HG03045 (cell line): ENCODE measurements at regions not wholly inside any gene's neighbourhood (a gene's known extent, or its start where the extent isn't known, plus 50 kb on each side); places are given as distances from the start of the nearest gene placed in this dataset.
A peak's percentile ranks its signal among the peaks of the same experiment; 100 is the strongest.

ENCODE experiments used
- ATAC-seq: cut with Tn5 transposase; IDR thresholded peaks from one replicate; pipeline ENCODE4 v1.9.1; 2021; ENCODE audit warnings: mild to moderate bottlenecking, moderate library complexity; ENCODE audit not compliant: unreplicated experiment

DNA sequence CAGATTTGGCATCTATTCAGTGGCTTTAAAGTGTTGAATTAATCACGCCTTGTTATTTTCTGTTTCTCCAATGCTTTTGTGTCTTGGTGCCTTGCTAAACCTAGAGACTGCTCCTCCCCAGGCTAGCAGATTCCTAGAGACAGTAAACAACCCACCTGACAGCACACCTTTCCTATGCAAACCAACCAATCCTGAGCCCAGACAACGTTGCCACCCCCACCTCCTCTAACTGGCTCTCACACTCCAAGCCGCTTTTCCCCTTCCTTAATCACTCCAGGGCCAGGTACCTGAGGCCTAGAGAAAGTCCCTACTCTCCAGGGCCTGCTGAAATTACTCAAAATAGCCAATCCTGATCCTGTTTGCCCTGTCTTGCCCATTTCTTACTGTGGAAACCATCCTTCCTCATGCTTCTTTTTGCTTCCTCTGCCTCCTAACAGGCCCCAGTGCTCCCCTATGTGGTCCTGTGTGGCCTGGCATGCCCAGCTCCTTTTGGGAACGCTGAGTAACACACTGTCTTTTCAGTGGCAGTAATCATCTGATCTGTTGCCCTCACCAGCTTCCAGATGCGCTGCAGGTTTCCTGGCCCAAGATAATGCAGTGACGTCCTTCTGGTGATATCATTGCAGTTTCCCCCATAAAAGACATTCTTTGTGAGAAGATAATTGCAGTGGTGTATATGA, 53.4 kb downstream of the GAS1 start:
- ATAC-seq = no peak

DNA sequence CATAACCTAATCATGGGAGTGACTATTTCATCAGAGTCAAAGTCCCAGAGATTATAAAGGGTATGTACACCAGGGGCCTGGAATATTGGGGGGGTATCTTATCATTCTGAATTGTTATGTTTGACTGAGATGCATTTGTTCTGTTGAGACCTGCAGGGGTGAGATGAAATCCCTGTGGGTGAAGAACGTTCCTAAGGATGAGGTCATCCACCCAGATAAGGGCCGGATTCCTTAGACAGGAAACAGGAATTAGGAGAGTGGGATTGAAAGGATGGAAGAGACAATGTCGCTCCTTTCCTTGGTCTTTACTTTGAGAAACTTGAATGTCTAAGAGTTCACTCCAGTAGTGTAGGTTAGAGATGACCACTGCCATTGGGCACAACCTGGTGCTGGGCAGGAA, 54.7 kb downstream of the GAS1 start:
- no peak for ATAC-seq

DNA sequence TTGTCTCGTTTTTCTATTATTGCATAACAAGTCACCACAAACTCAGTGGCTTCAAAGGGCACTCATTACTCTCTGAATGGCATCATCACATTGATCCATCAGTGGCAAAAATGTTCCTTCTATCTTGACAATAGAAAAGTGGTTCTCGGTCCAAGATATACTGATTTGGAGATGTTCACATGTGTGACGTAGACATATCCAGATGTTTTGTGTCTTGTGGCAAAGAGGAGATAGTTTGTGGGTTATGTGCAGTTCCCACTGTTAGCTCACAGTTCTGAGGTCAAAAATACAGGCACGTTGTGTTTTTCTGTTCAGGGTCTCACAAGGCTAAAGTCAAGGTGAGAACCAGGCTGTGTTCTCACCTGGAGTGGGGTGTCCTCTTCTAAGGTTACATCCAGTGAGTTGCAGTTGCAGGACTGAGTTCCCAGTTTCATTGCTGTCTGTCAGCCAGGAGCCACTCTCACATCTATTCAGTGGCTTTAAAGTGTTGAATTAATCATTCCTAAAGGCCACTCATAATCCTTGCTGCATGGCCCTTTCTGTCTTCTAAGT, 55.3 kb downstream of the GAS1 start:
- ATAC-seq = no peak

DNA sequence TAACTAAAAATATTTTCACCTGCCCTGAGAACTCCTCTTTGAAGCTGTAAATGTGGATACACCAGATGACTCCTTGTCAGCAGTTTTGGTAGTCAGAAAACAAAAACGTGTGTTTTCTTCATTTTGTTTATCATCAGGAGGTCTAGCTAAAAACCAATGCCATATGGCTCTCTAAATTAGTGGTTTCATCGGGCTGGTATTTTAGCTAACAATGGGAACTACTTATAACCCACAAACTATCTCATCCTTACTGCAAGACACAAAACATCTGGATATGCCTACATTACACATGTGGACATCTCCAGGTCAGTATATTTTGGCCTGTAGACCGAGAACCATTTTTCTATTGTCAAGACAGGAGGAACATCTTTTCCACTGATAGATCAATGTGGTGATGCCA, 56.2 kb downstream of the GAS1 start:
- ATAC-seq = no peak

DNA sequence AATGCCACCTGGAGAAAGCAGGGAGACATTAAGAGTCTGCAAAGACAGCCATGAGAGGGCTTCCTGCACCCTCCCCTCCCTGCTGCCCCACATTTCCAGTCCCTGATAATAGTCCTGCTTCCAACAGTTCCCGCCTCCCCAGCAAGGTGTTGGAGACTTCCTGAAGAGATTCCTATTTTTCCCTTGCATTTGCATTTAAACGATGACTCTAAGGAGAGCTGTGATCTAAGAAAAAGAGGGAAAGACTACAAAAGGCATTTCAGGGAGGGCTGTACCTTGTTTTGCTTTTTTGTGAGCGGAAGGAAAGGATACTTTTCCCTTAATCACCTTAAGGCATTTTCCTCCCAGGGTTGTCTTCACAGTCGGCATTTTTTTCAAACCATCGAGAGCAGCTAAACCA, 62.1 kb downstream of the GAS1 start:
- no peak for ATAC-seq

GRCh38 chr9:86876621-86877196, 70.6 kb downstream of the GAS1 start:
- no peak for ATAC-seq

GRCh38 chr9:86868616-86869015, 78.7 kb downstream of the GAS1 start:
- no peak for ATAC-seq

DNA sequence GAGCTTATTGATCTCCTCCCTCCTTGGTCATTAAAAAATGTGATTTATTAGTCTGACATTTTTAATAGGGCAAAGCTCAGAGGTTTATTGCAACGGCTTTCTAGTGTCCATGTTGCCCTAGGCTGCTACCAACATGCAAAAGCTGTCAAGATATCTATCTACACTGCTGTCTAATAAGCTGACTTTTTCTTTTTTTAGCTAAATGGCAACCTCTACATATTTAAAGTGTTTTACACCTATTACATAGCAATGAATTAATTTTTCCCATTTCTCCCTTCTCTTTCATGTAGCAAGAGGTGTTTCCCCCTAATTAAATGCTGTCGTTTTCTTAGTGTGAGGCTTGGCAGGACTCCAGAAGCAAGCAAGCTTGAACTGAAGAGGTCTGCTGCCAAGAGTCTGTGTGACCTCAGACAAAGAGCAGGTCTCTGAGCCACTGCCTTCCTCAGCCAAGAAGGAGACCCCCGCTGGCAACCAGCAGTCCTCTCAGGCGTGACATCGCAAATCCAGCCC, 79.4 kb downstream of the GAS1 start:
- no peak for ATAC-seq

DNA sequence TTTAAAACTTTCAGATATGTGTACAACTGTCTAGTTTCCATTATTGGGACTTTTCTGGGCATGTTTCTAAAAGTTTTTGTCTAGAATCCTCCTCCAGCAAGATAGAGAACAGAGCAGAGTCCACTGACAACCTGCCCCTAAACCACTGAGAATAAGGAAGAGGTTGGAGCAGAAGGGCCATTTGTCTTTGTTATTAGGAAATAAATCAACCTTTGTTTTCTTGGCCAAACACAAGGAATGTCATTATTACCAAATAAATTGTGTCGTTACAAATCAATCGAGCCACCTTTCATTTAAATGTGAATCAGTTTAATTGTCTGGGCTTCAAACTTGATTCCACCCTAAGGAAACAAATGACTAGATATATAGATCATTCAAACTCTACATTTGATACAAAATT, 81.4 kb downstream of the GAS1 start:
- no peak for ATAC-seq

- no peak for ATAC-seq
Observed at GRCh38 chr9:86860006-86860405, 87.3 kb downstream of the GAS1 start.

GRCh38 chr9:86859056-86859455, 88.2 kb downstream of the GAS1 start:
- no peak for ATAC-seq

DNA sequence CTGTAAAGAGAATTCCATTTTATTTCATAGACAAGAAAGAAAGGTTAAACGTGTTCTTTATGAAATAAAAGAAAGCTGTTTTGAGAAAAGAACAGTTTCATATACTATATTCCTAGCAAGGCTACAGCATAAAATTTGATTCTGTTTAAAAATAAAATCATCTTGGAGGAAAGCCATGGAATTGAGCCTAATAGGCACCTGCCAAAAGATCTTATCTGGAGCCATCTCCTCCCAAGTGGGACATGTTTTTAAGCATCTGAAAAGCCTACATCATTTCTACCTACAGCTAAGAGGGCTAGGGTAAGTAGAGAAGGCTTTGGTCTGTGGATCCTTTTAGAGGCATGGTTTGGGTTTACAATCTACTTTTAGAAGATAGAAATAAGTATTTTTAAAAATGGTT, 89.3 kb downstream of the GAS1 start:
- no peak for ATAC-seq

- ATAC-seq = no peak
Observed at GRCh38 chr9:86856259-86856658, 91.0 kb downstream of the GAS1 start.

GRCh38 chr9:86854898-86855523, 92.3 kb downstream of the GAS1 start:
- ATAC-seq = no peak

- no peak for ATAC-seq
Observed at GRCh38 chr9:86846656-86847055, 100.7 kb downstream of the GAS1 start.

DNA sequence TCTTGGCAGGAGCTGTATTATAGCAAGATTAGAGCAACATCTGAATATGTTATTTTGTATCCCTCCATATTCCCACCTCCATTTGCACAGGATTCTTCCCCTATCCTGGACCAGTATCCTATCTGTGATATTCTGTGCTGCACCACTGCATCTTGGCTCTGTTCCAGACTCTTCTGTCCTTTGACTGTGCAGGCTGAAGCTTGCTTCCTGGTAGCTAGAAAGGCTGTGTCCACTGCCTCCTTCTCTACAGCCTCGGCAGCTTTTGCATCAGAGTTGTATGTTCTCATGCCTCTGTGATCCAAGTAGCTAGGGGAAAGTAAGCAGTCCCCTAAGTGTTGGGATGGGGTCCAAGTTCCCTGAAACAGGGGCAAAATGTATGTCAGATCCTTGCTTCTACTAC, 104.1 kb downstream of the GAS1 start:
- no peak for ATAC-seq

GRCh38 chr9:86842573-86842972, 104.7 kb downstream of the GAS1 start:
- ATAC-seq = no peak

DNA sequence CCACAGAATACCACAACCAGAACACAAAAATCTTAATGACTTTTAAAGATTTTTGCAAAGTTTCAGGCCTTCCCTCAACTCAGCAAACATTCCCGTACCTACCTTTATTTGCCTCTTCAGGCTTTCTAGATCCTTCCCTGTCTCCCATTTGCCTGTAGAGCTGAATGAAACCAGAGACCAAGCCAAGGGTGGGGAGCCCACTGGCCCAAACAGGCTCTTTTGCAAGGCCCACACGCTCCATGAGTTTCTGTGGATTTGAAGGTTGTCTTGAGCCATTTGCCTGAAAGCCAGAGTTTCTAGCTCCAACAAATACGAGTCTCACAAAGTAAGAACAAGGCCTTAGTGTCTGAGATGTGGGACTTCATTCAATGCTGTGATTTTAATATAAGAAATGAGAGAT, 107.8 kb downstream of the GAS1 start:
- ATAC-seq = no peak

DNA sequence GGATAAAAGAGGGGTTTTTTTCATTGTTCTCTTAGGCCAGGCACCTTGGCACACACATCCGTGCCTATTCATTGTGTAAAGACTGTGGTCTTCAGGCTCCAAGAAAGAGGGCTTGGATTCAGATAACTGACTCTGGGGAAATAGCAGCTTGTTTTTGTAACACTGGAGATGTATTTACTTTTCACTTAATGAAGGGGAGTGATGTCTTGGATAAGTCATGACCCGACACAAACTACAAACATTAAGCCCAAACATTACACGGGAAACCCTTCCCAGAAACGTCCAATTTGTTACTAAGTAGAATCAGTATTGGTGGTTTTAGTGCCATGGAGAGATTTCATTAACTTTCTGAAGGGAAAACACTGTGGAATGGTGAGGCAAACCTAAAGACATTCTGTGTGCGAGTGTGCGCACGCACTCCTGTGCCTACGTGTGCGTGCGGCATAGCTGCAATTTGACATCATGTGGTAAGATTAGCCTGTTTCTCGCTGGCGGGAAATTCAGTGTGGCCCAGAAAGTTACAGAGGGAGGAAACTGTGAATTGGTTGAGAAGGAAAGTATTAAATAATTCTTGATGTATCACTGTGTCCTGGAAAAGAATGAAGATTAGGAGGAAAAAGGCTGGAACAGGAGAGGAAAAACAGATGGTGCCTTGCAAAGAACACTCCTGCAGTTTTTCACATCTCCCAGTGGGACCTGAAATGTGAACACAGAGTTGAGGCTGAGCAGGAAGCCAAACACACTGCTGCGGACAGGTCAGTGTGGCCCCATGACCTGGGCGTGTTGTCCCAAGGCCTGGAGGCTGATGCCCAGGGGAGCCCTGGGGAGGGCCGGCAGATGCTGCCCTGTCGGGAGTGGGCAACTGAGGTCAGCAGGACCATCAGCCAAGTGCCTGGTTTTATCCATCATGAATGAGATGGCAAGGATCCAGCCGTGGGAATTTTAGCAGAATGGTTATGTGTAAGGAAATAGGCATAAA, 108.5 kb downstream of the GAS1 start:
- ATAC-seq = no peak

- no peak for ATAC-seq
Observed at GRCh38 chr9:86837345-86837744, 110.0 kb downstream of the GAS1 start.

- ATAC-seq = peak; percentile 65
Observed at GRCh38 chr9:86836797-86837196, 110.5 kb downstream of the GAS1 start.
